HL-60 (cell line): ENCODE measurements at regions not wholly inside any gene's neighbourhood (a gene's known extent, or its start where the extent isn't known, plus 50 kb on each side); places are given as distances from the start of the nearest gene placed in this dataset.

Source experiments
- CTCF ChIP-seq: IDR thresholded peaks from one replicate; pipeline ENCODE4 v1.5.1; 2011; ENCODE audit warnings: low read length, control low read depth, inconsistent platforms; ENCODE audit not compliant: insufficient read depth
- GABPA ChIP-seq: IDR thresholded peaks from 2 replicates; pipeline ENCODE4 v1.6.1; 2012; ENCODE audit warnings: low read depth
- POLR2AphosphoS5 ChIP-seq: IDR thresholded peaks from 2 replicates; pipeline ENCODE4 v1.6.1; 2012; ENCODE audit warnings: low read depth
- REST ChIP-seq: IDR thresholded peaks from 2 replicates; pipeline ENCODE4 v1.6.1; 2012; ENCODE audit warnings: low read depth; ENCODE audit not compliant: insufficient replicate concordance
- SPI1 ChIP-seq: IDR thresholded peaks from 2 replicates; pipeline ENCODE4 v1.6.1; 2012; ENCODE audit warnings: low read depth, mild to moderate bottlenecking, borderline replicate concordance

- TF ChIP-seq CTCF (no peak), POLR2AphosphoS5 (no peak), REST (no peak), SPI1 (no peak), GABPA (no peak)
Measured at GRCh38 chr18:34509163-34509562, 200.9 kb upstream of the DTNA start.
